HepG2 (cell line): ENCODE measurements at regions not wholly inside any gene's neighbourhood (a gene's known extent, or its start where the extent isn't known, plus 50 kb on each side); places are given as distances from the start of the nearest gene placed in this dataset.
A peak's percentile ranks its signal among the peaks of the same experiment; 100 is the strongest.

ENCODE experiments used
- GTF2F1 ChIP-seq: fragments of 150-350 bp; IDR thresholded peaks from 2 replicates; pipeline ENCODE4 v1.6.1; 2014; ENCODE audit warnings: low read length
- HMG20B ChIP-seq: conservative IDR thresholded peaks from 2 replicates; pipeline ENCODE4 v1.6.1; 2016; ENCODE audit warnings: missing genetic modification reagents, missing compliant biosample characterization
- IRF2 ChIP-seq: IDR thresholded peaks from 2 replicates; pipeline ENCODE4 v1.6.1; 2018; ENCODE audit warnings: missing genetic modification reagents, missing compliant biosample characterization
- JUNB ChIP-seq: sonication (generic); formaldehyde crosslinking; IDR thresholded peaks from 2 replicates; pipeline ENCODE4 v1.8.0; 2022; ENCODE audit warnings: missing genetic modification reagents, mild to moderate bottlenecking, borderline replicate concordance
- KAT2B ChIP-seq: fragments of 150-350 bp; IDR thresholded peaks from 2 replicates; pipeline ENCODE4 v1.6.1; 2014; ENCODE audit warnings: low read depth, low read length, borderline replicate concordance
- MTA1 ChIP-seq: sonication (generic); formaldehyde crosslinking; IDR thresholded peaks from 2 replicates; pipeline ENCODE4 v1.4.0; 2020; ENCODE audit warnings: missing genetic modification reagents, mild to moderate bottlenecking, borderline replicate concordance
- MZF1 ChIP-seq: sonication (generic); formaldehyde crosslinking; IDR thresholded peaks from 2 replicates; pipeline ENCODE4 v1.8.1; 2023; ENCODE audit warnings: mild to moderate bottlenecking, missing genetic modification reagents, borderline replicate concordance
- RCOR2 ChIP-seq: IDR thresholded peaks from 2 replicates; pipeline ENCODE4 v1.6.1; 2016; ENCODE audit warnings: missing biosample characterization, missing genetic modification reagents
- SIN3B ChIP-seq: fragments of 150-350 bp; IDR thresholded peaks from 2 replicates; pipeline ENCODE4 v1.6.1; 2014; ENCODE audit warnings: low read length
- XRCC5 ChIP-seq: fragments of 200-400 bp; formaldehyde crosslinking; optimal IDR thresholded peaks from 2 replicates; pipeline ENCODE3; 2017; ENCODE audit warnings: mild to moderate bottlenecking, low read length
- ZNF326 ChIP-seq: sonication (generic); formaldehyde crosslinking; IDR thresholded peaks from 2 replicates; pipeline ENCODE4 v1.4.0; 2020; ENCODE audit warnings: missing genetic modification reagents, borderline replicate concordance
- ZNF543 ChIP-seq: sonication (generic); formaldehyde crosslinking; IDR thresholded peaks from 2 replicates; pipeline ENCODE4 v1.4.0; 2020; ENCODE audit warnings: mild to moderate bottlenecking, missing genetic modification reagents
- ZNF703 ChIP-seq: sonication (generic); formaldehyde crosslinking; IDR thresholded peaks from 2 replicates; pipeline ENCODE4 v1.5.1; 2020; ENCODE audit warnings: missing genetic modification reagents, mild to moderate bottlenecking, moderate library complexity, borderline replicate concordance
- ZNF773 ChIP-seq: sonication (generic); formaldehyde crosslinking; IDR thresholded peaks from 2 replicates; pipeline ENCODE4 v1.4.0; 2020; ENCODE audit warnings: missing genetic modification reagents, borderline replicate concordance
- TF ChIP-seq, protein P1 (sequence below): sonication (generic); formaldehyde crosslinking; IDR thresholded peaks from 2 replicates; pipeline ENCODE4 v1.4.0; 2020; ENCODE audit warnings: low read depth, mild to moderate bottlenecking, missing genetic modification reagents
- TF ChIP-seq, protein P2 (sequence below): IDR thresholded peaks from 2 replicates; pipeline ENCODE4 v1.6.1; 2018; ENCODE audit warnings: missing genetic modification reagents, mild to moderate bottlenecking, missing compliant biosample characterization
- TF ChIP-seq, protein P3 (sequence below): sonication (generic); formaldehyde crosslinking; IDR thresholded peaks from 2 replicates; pipeline ENCODE4 v1.5.1; 2020; ENCODE audit warnings: mild to moderate bottlenecking, missing genetic modification reagents, borderline replicate concordance
- TF ChIP-seq, protein P4 (sequence below): sonication (generic); formaldehyde crosslinking; IDR thresholded peaks from 2 replicates; pipeline ENCODE4; 2020; ENCODE audit warnings: missing genetic modification reagents, mild to moderate bottlenecking, borderline replicate concordance

DNA sequence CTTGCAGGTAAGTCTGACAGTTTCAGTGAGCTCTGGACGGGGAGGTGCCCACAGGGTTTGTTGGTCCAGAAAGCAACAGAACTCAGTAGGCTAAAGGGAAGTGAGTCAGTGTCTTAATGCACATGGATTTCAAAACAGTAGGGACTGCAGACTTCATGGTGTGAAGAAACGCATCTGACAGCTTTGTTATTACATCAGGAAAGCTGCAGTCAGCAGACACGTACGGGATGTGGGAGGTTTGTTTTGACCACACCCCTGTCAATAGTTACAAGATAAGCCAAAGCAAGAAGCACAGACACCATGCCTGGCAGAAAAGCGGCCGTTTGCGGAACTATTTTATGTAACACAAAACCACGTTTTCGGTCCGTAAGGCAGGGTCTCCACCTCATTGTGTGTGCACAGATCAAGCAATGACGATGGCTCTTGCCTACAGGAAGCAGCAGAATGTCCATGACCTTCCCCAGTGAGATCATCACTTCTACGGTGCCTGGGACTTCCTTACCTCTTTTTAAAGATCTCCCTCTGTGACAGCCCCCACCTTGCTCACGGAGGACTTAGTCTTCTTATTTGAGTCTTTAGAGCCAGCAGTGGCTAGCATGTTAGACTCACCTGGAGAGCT lies 58.2 kb upstream of the FTH1 start (continued):
- no peak for TF ChIP-seq GTF2F1
- TF ChIP-seq, protein P1, sequence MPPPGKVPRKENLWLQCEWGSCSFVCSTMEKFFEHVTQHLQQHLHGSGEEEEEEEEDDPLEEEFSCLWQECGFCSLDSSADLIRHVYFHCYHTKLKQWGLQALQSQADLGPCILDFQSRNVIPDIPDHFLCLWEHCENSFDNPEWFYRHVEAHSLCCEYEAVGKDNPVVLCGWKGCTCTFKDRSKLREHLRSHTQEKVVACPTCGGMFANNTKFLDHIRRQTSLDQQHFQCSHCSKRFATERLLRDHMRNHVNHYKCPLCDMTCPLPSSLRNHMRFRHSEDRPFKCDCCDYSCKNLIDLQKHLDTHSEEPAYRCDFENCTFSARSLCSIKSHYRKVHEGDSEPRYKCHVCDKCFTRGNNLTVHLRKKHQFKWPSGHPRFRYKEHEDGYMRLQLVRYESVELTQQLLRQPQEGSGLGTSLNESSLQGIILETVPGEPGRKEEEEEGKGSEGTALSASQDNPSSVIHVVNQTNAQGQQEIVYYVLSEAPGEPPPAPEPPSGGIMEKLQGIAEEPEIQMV (CRISPR knock-in tag) = no peak
- peak; percentile 42 for TF ChIP-seq XRCC5
- TF ChIP-seq KAT2B = no peak
- no peak for TF ChIP-seq ZNF543
- TF ChIP-seq MZF1 (CRISPR knock-in tag) = no peak
- TF ChIP-seq SIN3B = no peak
- no peak for TF ChIP-seq HMG20B (CRISPR knock-in tag)
- TF ChIP-seq RCOR2 (CRISPR knock-in tag) = 0 out of 2 replicates have a peak, but pooled peaks have one; percentile 38
- TF ChIP-seq IRF2 (CRISPR knock-in tag) = peak; percentile 16; the same call in 1 of the 2 replicates
- TF ChIP-seq, protein P2, sequence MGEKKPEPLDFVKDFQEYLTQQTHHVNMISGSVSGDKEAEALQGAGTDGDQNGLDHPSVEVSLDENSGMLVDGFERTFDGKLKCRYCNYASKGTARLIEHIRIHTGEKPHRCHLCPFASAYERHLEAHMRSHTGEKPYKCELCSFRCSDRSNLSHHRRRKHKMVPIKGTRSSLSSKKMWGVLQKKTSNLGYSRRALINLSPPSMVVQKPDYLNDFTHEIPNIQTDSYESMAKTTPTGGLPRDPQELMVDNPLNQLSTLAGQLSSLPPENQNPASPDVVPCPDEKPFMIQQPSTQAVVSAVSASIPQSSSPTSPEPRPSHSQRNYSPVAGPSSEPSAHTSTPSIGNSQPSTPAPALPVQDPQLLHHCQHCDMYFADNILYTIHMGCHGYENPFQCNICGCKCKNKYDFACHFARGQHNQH = peak; percentile 56
- TF ChIP-seq ZNF326 (CRISPR knock-in tag) = no peak
- TF ChIP-seq, protein P3, sequence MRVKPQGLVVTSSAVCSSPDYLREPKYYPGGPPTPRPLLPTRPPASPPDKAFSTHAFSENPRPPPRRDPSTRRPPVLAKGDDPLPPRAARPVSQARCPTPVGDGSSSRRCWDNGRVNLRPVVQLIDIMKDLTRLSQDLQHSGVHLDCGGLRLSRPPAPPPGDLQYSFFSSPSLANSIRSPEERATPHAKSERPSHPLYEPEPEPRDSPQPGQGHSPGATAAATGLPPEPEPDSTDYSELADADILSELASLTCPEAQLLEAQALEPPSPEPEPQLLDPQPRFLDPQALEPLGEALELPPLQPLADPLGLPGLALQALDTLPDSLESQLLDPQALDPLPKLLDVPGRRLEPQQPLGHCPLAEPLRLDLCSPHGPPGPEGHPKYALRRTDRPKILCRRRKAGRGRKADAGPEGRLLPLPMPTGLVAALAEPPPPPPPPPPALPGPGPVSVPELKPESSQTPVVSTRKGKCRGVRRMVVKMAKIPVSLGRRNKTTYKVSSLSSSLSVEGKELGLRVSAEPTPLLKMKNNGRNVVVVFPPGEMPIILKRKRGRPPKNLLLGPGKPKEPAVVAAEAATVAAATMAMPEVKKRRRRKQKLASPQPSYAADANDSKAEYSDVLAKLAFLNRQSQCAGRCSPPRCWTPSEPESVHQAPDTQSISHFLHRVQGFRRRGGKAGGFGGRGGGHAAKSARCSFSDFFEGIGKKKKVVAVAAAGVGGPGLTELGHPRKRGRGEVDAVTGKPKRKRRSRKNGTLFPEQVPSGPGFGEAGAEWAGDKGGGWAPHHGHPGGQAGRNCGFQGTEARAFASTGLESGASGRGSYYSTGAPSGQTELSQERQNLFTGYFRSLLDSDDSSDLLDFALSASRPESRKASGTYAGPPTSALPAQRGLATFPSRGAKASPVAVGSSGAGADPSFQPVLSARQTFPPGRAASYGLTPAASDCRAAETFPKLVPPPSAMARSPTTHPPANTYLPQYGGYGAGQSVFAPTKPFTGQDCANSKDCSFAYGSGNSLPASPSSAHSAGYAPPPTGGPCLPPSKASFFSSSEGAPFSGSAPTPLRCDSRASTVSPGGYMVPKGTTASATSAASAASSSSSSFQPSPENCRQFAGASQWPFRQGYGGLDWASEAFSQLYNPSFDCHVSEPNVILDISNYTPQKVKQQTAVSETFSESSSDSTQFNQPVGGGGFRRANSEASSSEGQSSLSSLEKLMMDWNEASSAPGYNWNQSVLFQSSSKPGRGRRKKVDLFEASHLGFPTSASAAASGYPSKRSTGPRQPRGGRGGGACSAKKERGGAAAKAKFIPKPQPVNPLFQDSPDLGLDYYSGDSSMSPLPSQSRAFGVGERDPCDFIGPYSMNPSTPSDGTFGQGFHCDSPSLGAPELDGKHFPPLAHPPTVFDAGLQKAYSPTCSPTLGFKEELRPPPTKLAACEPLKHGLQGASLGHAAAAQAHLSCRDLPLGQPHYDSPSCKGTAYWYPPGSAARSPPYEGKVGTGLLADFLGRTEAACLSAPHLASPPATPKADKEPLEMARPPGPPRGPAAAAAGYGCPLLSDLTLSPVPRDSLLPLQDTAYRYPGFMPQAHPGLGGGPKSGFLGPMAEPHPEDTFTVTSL = peak; percentile 56; the same call in 1 of the 2 replicates
- TF ChIP-seq ZNF703 = no peak
- TF ChIP-seq MTA1 (CRISPR knock-in tag) = no peak
- TF ChIP-seq JUNB (CRISPR knock-in tag) = 0 out of 2 replicates have a peak, but pooled peaks have one; percentile 53
- TF ChIP-seq ZNF773 (CRISPR knock-in tag) = no peak
- TF ChIP-seq, protein P4, sequence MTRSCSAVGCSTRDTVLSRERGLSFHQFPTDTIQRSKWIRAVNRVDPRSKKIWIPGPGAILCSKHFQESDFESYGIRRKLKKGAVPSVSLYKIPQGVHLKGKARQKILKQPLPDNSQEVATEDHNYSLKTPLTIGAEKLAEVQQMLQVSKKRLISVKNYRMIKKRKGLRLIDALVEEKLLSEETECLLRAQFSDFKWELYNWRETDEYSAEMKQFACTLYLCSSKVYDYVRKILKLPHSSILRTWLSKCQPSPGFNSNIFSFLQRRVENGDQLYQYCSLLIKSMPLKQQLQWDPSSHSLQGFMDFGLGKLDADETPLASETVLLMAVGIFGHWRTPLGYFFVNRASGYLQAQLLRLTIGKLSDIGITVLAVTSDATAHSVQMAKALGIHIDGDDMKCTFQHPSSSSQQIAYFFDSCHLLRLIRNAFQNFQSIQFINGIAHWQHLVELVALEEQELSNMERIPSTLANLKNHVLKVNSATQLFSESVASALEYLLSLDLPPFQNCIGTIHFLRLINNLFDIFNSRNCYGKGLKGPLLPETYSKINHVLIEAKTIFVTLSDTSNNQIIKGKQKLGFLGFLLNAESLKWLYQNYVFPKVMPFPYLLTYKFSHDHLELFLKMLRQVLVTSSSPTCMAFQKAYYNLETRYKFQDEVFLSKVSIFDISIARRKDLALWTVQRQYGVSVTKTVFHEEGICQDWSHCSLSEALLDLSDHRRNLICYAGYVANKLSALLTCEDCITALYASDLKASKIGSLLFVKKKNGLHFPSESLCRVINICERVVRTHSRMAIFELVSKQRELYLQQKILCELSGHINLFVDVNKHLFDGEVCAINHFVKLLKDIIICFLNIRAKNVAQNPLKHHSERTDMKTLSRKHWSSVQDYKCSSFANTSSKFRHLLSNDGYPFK (CRISPR knock-in tag) = no peak
